ENCODE measurements at regions not wholly inside any gene's neighbourhood (a gene's known extent, or its start where the extent isn't known, plus 50 kb on each side); places are given as distances from the start of the nearest gene placed in this dataset.

DNA sequence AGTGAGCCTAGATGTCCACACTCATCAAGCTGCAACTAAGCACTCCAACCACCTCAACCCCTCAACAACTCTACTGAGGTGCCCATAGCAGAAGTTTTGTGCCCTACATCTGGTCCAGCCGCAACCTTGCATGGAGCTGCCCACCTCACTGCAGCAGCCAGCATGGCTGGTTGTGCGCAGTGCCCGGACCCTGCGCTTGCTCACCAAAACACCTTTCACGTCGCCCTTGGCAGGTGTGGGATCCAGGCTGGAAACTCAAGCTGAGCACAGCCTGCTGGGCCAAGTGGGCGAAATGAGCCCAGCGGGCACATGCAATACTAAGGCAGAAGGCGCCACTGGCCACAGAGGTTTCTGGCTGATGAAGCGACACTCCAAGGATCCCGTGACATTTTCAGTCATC, 902.4 kb downstream of the TBC1D32 start:
- Histone ChIP-seq H3K9me3 (no peaks in the 10 kb centered on the region), H3K27me3 (no peaks in the 10 kb centered on the region), H3K4me1 (no peaks in the 10 kb centered on the region), H3K9ac (ENCODE audit: low read depth in 2 of 2, low read length in 2 of 2) (no peak overlapping the region), H3K4me3 (no peak overlapping the region), H3K27ac (no peak overlapping the region), H3K36me3 (no peaks in the 10 kb centered on the region)
- no peak for DNase-seq
- intact Hi-C loops (cut with DNase I), result no loop called here
- TF ChIP-seq CTCF (IDR thresholded peaks at IDR 0.05), result no peak

- no peaks in the 10 kb centered on the region for H3K9me3 ChIP-seq
- H3K4me3 ChIP-seq, result no peak overlapping the region
- intact Hi-C loops (cut with DNase I), result no loop called here
- no peak overlapping the region for H3K9ac ChIP-seq (ENCODE audit: low read depth in 2 of 2, low read length in 2 of 2)
- no peaks in the 10 kb centered on the region for H3K4me1 ChIP-seq
- no peaks in the 10 kb centered on the region for H3K36me3 ChIP-seq
- H3K27ac ChIP-seq, result no peak overlapping the region
- no peak for TF ChIP-seq CTCF (IDR thresholded peaks at IDR 0.05)
- no peak for DNase-seq
- H3K27me3 ChIP-seq, result no peaks in the 10 kb centered on the region
Observed at GRCh38 chr6:120411394-120411793, 922.9 kb downstream of the TBC1D32 start.

GRCh38 chr6:120410586-120410985, 923.7 kb downstream of the TBC1D32 start:
- Histone ChIP-seq H3K27me3 (no peaks in the 10 kb centered on the region), H3K4me1 (no peaks in the 10 kb centered on the region), H3K36me3 (no peaks in the 10 kb centered on the region), H3K4me3 (no peak overlapping the region), H3K27ac (no peak overlapping the region), H3K9me3 (no peaks in the 10 kb centered on the region), H3K9ac (ENCODE audit: low read depth in 2 of 2, low read length in 2 of 2) (no peak overlapping the region)
- intact Hi-C loops (cut with DNase I), result no loop called here
- no peak for TF ChIP-seq CTCF (IDR thresholded peaks at IDR 0.05)
- DNase-seq, result no peak

- Histone ChIP-seq H3K9me3 (no peaks in the 10 kb centered on the region), H3K4me3 (no peak overlapping the region), H3K27me3 (no peaks in the 10 kb centered on the region), H3K36me3 (no peaks in the 10 kb centered on the region), H3K9ac (ENCODE audit: low read depth in 2 of 2, low read length in 2 of 2) (no peak overlapping the region), H3K4me1 (no peaks in the 10 kb centered on the region), H3K27ac (no peak overlapping the region)
- DNase-seq, result no peak
- TF ChIP-seq CTCF (IDR thresholded peaks at IDR 0.05), result no peak
- intact Hi-C loops (cut with DNase I), result loop anchor here (5.0 kb wide), 1 partner anchor 420 kb away; no protein-coding TSS in a partner anchor
Observed at GRCh38 chr6:120407696-120408095, 926.6 kb downstream of the TBC1D32 start.

- H3K27me3 ChIP-seq, result no peaks in the 10 kb centered on the region
Observed at GRCh38 chr6:120405947-120406346, 928.3 kb downstream of the TBC1D32 start.

More at GRCh38 chr6:120405947-120406346, 928.3 kb downstream of the TBC1D32 start:
- Histone ChIP-seq H3K9me3 (no peaks in the 10 kb centered on the region), H3K9ac (ENCODE audit: low read depth in 2 of 2, low read length in 2 of 2) (no peak overlapping the region), H3K4me1 (no peaks in the 10 kb centered on the region), H3K36me3 (no peaks in the 10 kb centered on the region), H3K4me3 (no peak overlapping the region), H3K27ac (no peak overlapping the region)
- intact Hi-C loops (cut with DNase I), result loop anchor here (5.0 kb wide), 1 partner anchor 421 kb away; no protein-coding TSS in a partner anchor
- no peak for TF ChIP-seq CTCF (IDR thresholded peaks at IDR 0.05)
- no peak for DNase-seq

Data from colonic mucosa (tissue), 4 donors.